NCI-H524 (cell line): ENCODE measurements at regions not wholly inside any gene's neighbourhood (a gene's known extent, or its start where the extent isn't known, plus 50 kb on each side); places are given as distances from the start of the nearest gene placed in this dataset.

Source experiments
- DNase-seq, 2 experiments: peaks; one replicate each; lab custom pipeline; 2025; lab: John Stamatoyannopoulos, UW

- DNase-seq = no peak
Measured at GRCh38 chr4:122203407-122203806, 51.3 kb downstream of the BLTP1 start.

GRCh38 chr4:122205687-122206086 is 53.6 kb downstream of the BLTP1 start:
- DNase-seq = peak in 1 of 2 experiments; percentile 12

GRCh38 chr4:122212880-122213279 is 60.7 kb downstream of the BLTP1 start:
- no peak for DNase-seq

- peak in 1 of 2 experiments; percentile 20 for DNase-seq
Measured at GRCh38 chr4:122218762-122219161, 66.6 kb downstream of the BLTP1 start.

- no peak for DNase-seq
Measured at GRCh38 chr4:122219356-122219755, 67.2 kb downstream of the BLTP1 start.

- DNase-seq = no peak
Measured at GRCh38 chr4:122221322-122221721, 69.2 kb downstream of the BLTP1 start.

- peak in 1 of 2 experiments; percentile 2 for DNase-seq
Measured at GRCh38 chr4:122224348-122224747, 72.2 kb downstream of the BLTP1 start.

- DNase-seq = no peak
Measured at GRCh38 chr4:122227202-122227601, 75.1 kb downstream of the BLTP1 start.

- no peak for DNase-seq
Measured at GRCh38 chr4:122229857-122230256, 77.7 kb downstream of the BLTP1 start.

GRCh38 chr4:122232633-122233032 is 80.5 kb downstream of the BLTP1 start:
- DNase-seq = no peak

- DNase-seq = no peak
Measured at GRCh38 chr4:122234686-122235085, 82.6 kb downstream of the BLTP1 start.

GRCh38 chr4:122243785-122244184 is 91.7 kb downstream of the BLTP1 start:
- no peak for DNase-seq

- no peak for DNase-seq
Measured at GRCh38 chr4:122244764-122245163, 92.6 kb downstream of the BLTP1 start.

- no peak for DNase-seq
Measured at GRCh38 chr4:122246551-122246950, 94.4 kb downstream of the BLTP1 start.

GRCh38 chr4:122249357-122249756 is 97.2 kb downstream of the BLTP1 start:
- no peak for DNase-seq

- DNase-seq = no peak
Measured at GRCh38 chr4:122252584-122252983, 100.5 kb downstream of the BLTP1 start.

- no peak for DNase-seq
Measured at GRCh38 chr4:122259849-122260248, 107.7 kb downstream of the BLTP1 start.

- DNase-seq = no peak
Measured at GRCh38 chr4:122276359-122276758, 102.5 kb upstream of the ADAD1 start.

GRCh38 chr4:122278976-122279375 is 99.8 kb upstream of the ADAD1 start:
- no peak for DNase-seq

GRCh38 chr4:122279670-122280069 is 99.1 kb upstream of the ADAD1 start:
- no peak for DNase-seq

- DNase-seq = no peak
Measured at GRCh38 chr4:122285285-122285684, 93.5 kb upstream of the ADAD1 start.

- peak; percentile 70 to 85 for DNase-seq
Measured at GRCh38 chr4:122293374-122294365, 85.1 kb upstream of the ADAD1 start.

GRCh38 chr4:122297694-122298093 is 81.1 kb upstream of the ADAD1 start:
- DNase-seq = no peak

GRCh38 chr4:122300776-122301175 is 78.0 kb upstream of the ADAD1 start:
- DNase-seq = no peak
